ENCODE measurements at regions not wholly inside any gene's neighbourhood (a gene's known extent, or its start where the extent isn't known, plus 50 kb on each side); places are given as distances from the start of the nearest gene placed in this dataset.

- no peak overlapping the region for H3K27ac Mint-ChIP-seq
- Histone ChIP-seq H3F3A (replicated peaks; ENCODE audit: low read depth) (no peaks in the 10 kb centered on the region), H3K4me1 (ENCODE audit: insufficient read depth) (no peaks in the 10 kb centered on the region; the same call in none of the 2 replicates), H3K79me2 (replicated peaks; ENCODE audit: insufficient read depth) (no peaks in the 10 kb centered on the region), H4K20me1 (replicated peaks; ENCODE audit: insufficient read depth) (no peaks in the 10 kb centered on the region), H3K27me3 (ENCODE audit: insufficient read depth) (no peaks in the 10 kb centered on the region), H3K27ac (ENCODE audit: low read depth) (no peak overlapping the region), H2AFZ (0 out of 2 replicates have a peak overlapping the region, but pooled peaks have one; percentile 3), H3K9me2 (ENCODE audit: insufficient read depth) (no peaks in the 10 kb centered on the region), H3K36me3 (ENCODE audit: insufficient read depth) (no peaks in the 10 kb centered on the region), H3K4me3 (no peak overlapping the region), H3K4me2 (no peak overlapping the region)
- H3K4me1 Mint-ChIP-seq = peaks cover 12% of the 10 kb centered on the region; the same call in 2 of the 3 replicates
- DNase-seq (ENCODE audit: low spot score) (no peak), ATAC-seq (no peak)
- no peaks in the 10 kb centered on the region for H3K36me3 Mint-ChIP-seq (ENCODE audit: low read depth)
- no peaks in the 10 kb centered on the region for H3K9me3 Mint-ChIP-seq
- no peak for TF ChIP-seq JUNB (IDR thresholded peaks at IDR 0.05; ENCODE audit: unreplicated experiment)
- no peak for TF ChIP-seq EZH2phosphoT487 (IDR thresholded peaks at IDR 0.05; ENCODE audit: unreplicated experiment)
- no peak for TF ChIP-seq STAT1 (IDR thresholded peaks at IDR 0.05; ENCODE audit: unreplicated experiment)
- H3K4me3 Mint-ChIP-seq = no peak overlapping the region
- peaks cover 3% of the 10 kb centered on the region for H3K27me3 Mint-ChIP-seq (ENCODE audit: insufficient read depth, low read depth, poor library complexity)
Observed at GRCh38 chr2:182543741-182544525, 117.1 kb upstream of the PDE1A start.

- H3K27me3 Mint-ChIP-seq (ENCODE audit: insufficient read depth, low read depth, poor library complexity) = peaks cover 3% of the 10 kb centered on the region
- H3K27ac Mint-ChIP-seq = no peak overlapping the region
- ATAC-seq = no peak
- H3K9me3 Mint-ChIP-seq = no peaks in the 10 kb centered on the region
- no peak for DNase-seq (ENCODE audit: low spot score)
- Histone ChIP-seq H4K20me1 (replicated peaks; ENCODE audit: insufficient read depth) (no peaks in the 10 kb centered on the region), H2AFZ (no peak overlapping the region), H3K79me2 (replicated peaks; ENCODE audit: insufficient read depth) (no peaks in the 10 kb centered on the region), H3K4me1 (ENCODE audit: insufficient read depth) (no peaks in the 10 kb centered on the region; the same call in none of the 2 replicates), H3K9me2 (ENCODE audit: insufficient read depth) (no peaks in the 10 kb centered on the region), H3K4me2 (no peak overlapping the region), H3K27me3 (ENCODE audit: insufficient read depth) (no peaks in the 10 kb centered on the region), H3F3A (replicated peaks; ENCODE audit: low read depth) (no peaks in the 10 kb centered on the region), H3K27ac (ENCODE audit: low read depth) (no peak overlapping the region), H3K4me3 (no peak overlapping the region), H3K36me3 (ENCODE audit: insufficient read depth) (no peaks in the 10 kb centered on the region)
- H3K36me3 Mint-ChIP-seq (ENCODE audit: low read depth) = no peaks in the 10 kb centered on the region
- no peak overlapping the region for H3K4me3 Mint-ChIP-seq
- H3K4me1 Mint-ChIP-seq = peaks cover 12% of the 10 kb centered on the region; the same call in 2 of the 3 replicates
- no peak for TF ChIP-seq ETS1 (IDR thresholded peaks at IDR 0.05)
- no peak for TF ChIP-seq NANOG (IDR thresholded peaks at IDR 0.05; ENCODE audit: borderline replicate concordance)
- no peak for TF ChIP-seq REST (IDR thresholded peaks at IDR 0.05; ENCODE audit: unreplicated experiment)
- no peak for TF ChIP-seq ZNF114 (CRISPR knock-in tag; IDR thresholded peaks at IDR 0.05)
- no peak for TF ChIP-seq CTCF (conservative IDR thresholded peaks at IDR 0.05; ENCODE audit: low read depth in 2 of 2)
- no peak for TF ChIP-seq EZH2phosphoT487 (IDR thresholded peaks at IDR 0.05; ENCODE audit: unreplicated experiment)
- TF ChIP-seq ZNF331 (CRISPR knock-in tag; IDR thresholded peaks at IDR 0.05; ENCODE audit: low read depth) = no peak
- TF ChIP-seq STAT1 (IDR thresholded peaks at IDR 0.05; ENCODE audit: unreplicated experiment) = no peak
- TF ChIP-seq EZH2 (IDR thresholded peaks at IDR 0.05; ENCODE audit: low read depth, unreplicated experiment) = no peak
Observed at GRCh38 chr2:182545420-182546167, 118.8 kb upstream of the PDE1A start.
